DMS53 treated with DMSO at 0.1 percent for 48 hours (cell line): ENCODE measurements at regions not wholly inside any gene's neighbourhood (a gene's known extent, or its start where the extent isn't known, plus 50 kb on each side); places are given as distances from the start of the nearest gene placed in this dataset.
A peak's percentile ranks its signal among the peaks of the same experiment; 100 is the strongest.

ENCODE experiments used
- DNase-seq: peaks from one replicate; lab custom pipeline; 2025; ENCODE audit not compliant: unreplicated experiment; lab: John Stamatoyannopoulos, UW

- no peak for DNase-seq
Measured at GRCh38 chr11:116510166-116510565, 262.6 kb downstream of the BUD13 start.

- no peak for DNase-seq
Measured at GRCh38 chr11:116509551-116509950, 263.2 kb downstream of the BUD13 start.

GRCh38 chr11:116507849-116508695, 264.7 kb downstream of the BUD13 start:
- no peak for DNase-seq

- DNase-seq, result no peak
Measured at GRCh38 chr11:116507016-116507415, 265.8 kb downstream of the BUD13 start.

- no peak for DNase-seq
Measured at GRCh38 chr11:116506263-116506825, 266.4 kb downstream of the BUD13 start.

GRCh38 chr11:116505298-116506262, 267.2 kb downstream of the BUD13 start:
- no peak for DNase-seq

GRCh38 chr11:116504541-116505297, 268.1 kb downstream of the BUD13 start:
- no peak for DNase-seq

GRCh38 chr11:116503216-116504160, 269.3 kb downstream of the BUD13 start:
- DNase-seq, result no peak

- no peak for DNase-seq
Measured at GRCh38 chr11:116502641-116503061, 270.1 kb downstream of the BUD13 start.

- no peak for DNase-seq
Measured at GRCh38 chr11:116501728-116502127, 271.1 kb downstream of the BUD13 start.

GRCh38 chr11:116500947-116501602, 271.7 kb downstream of the BUD13 start:
- DNase-seq, result no peak

- no peak for DNase-seq
Measured at GRCh38 chr11:116500026-116500946, 272.5 kb downstream of the BUD13 start.

- DNase-seq, result peak; percentile 86
Measured at GRCh38 chr11:116499396-116500003, 273.3 kb downstream of the BUD13 start.

- no peak for DNase-seq
Measured at GRCh38 chr11:116498161-116498560, 274.6 kb downstream of the BUD13 start.

- DNase-seq, result no peak
Measured at GRCh38 chr11:116492600-116492999, 280.2 kb downstream of the BUD13 start.

- DNase-seq, result no peak
Measured at GRCh38 chr11:116488836-116489389, 283.9 kb downstream of the BUD13 start.

- DNase-seq, result no peak
Measured at GRCh38 chr11:116485425-116485824, 287.4 kb downstream of the BUD13 start.
